ENCODE measurements at regions not wholly inside any gene's neighbourhood (a gene's known extent, or its start where the extent isn't known, plus 50 kb on each side); places are given as distances from the start of the nearest gene placed in this dataset.
A peak's percentile ranks its signal among the peaks of the same experiment; 100 is the strongest.
"Not testable (repeated sequence)": the region's sequence is repeated elsewhere in the genome, so short reads cannot be mapped to it uniquely, and the experiment has no call there.

DNA sequence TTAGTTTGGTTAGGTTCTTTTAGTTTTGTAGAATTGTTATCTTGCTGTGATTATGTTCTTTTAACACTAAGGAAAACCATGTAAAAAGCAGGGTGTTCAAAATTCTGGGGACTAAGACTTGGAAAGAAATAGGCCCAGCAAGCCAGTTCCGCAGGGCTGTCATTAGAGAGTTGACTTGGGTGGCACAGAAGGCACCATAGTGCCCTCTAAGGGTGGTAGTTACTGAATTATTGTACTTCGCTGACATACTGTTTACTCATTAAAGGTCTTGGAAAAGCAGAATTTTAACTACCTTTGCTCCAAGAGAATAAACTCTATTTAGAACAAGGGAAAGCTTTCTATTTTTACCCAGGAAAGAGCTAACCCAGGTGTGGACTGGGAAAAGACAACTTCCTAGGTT is 86.5 kb downstream of the OTUD1 start:
- intact Hi-C loops (cut with micrococcal nuclease) = loop anchor here (1.0 kb wide), 2 partner anchors 200 to 210 kb away; no protein-coding TSS in a partner anchor
- Mint-ChIP-seq H3K27ac (no peak overlapping the region), H3K36me3 (ENCODE audit: low read depth) (no peaks in the 10 kb centered on the region), H3K4me1 (ENCODE audit: low read depth) (peaks cover 13% of the 10 kb centered on the region), H3K4me3 (no peak overlapping the region), H3K27me3 (ENCODE audit: low read depth) (no peaks in the 10 kb centered on the region), H3K9me3 (no peaks in the 10 kb centered on the region)
- peak; percentile 29 for DNase-seq
- CTCF ChIA-PET = interaction anchor here (0.9 to 10.5 kb wide), 10 partner anchors 9 to 235 kb away, joined by 3 to 106 read pairs (median 6); no protein-coding TSS in a partner anchor

DNA sequence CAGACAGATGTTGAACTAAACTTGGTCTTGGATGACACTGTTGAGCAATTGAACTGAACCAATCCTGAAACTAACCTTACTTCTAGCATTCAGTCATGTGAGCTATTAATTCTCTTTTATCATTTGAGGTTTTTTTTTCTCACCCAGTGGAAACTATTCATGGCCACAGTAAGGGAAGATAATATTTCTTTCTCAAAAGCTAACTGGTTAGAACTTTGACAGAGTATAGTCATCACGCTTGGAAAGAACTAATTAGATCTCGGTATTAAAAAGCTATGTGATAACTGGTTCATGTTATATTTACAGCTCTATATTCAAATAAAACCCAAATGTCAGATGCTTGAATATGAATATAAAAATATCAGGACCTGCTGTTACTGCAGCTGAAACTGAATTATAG is 89.5 kb downstream of the OTUD1 start:
- DNase-seq = no peak
- intact Hi-C loops (cut with micrococcal nuclease) = no loop called here
- no peaks in the 10 kb centered on the region for H3K9me3 Mint-ChIP-seq
- no peak overlapping the region for H3K4me3 Mint-ChIP-seq
- CTCF ChIA-PET = interaction anchor here (0.7 to 10.5 kb wide), 14 partner anchors 11 to 1816 kb away, joined by 3 to 106 read pairs (median 6); no protein-coding TSS in a partner anchor
- H3K4me1 Mint-ChIP-seq (ENCODE audit: low read depth) = peaks cover 35% of the 10 kb centered on the region
- H3K27ac Mint-ChIP-seq = no peak overlapping the region
- H3K36me3 Mint-ChIP-seq (ENCODE audit: low read depth) = no peaks in the 10 kb centered on the region
- H3K27me3 Mint-ChIP-seq (ENCODE audit: low read depth) = no peaks in the 10 kb centered on the region

DNA sequence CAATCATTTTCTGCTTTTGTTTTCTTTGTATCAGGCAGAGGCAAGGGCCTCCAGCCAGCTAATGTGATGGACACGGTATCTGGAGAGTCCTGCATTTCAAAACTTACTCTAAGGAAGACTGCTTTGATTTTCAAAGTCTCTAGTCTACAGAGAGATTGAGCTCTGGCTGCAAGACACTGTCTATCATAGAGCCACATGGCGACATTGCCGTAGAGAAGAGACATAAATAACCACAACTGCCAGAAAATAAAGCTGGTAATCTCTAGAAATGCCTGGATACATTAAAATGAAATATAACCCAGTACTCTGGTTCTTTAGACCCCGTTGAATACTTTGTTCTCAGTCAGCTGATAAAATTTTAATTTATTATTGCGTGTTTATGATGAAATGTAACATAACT is 90.8 kb downstream of the OTUD1 start:
- no peak for DNase-seq
- Mint-ChIP-seq H3K9me3 (no peaks in the 10 kb centered on the region), H3K27ac (no peak overlapping the region), H3K4me3 (no peak overlapping the region), H3K27me3 (ENCODE audit: low read depth) (no peaks in the 10 kb centered on the region), H3K36me3 (ENCODE audit: low read depth) (peaks cover 2% of the 10 kb centered on the region), H3K4me1 (ENCODE audit: low read depth) (peaks cover 44% of the 10 kb centered on the region)
- intact Hi-C loops (cut with micrococcal nuclease) = loop anchor here (1.0 to 10.0 kb wide), 4 partner anchors 214 to 988 kb away; no protein-coding TSS in a partner anchor
- CTCF ChIA-PET = interaction anchor here (0.5 to 10.5 kb wide), 18 partner anchors 10 to 960 kb away, joined by 3 to 106 read pairs (median 4); no protein-coding TSS in a partner anchor

DNA sequence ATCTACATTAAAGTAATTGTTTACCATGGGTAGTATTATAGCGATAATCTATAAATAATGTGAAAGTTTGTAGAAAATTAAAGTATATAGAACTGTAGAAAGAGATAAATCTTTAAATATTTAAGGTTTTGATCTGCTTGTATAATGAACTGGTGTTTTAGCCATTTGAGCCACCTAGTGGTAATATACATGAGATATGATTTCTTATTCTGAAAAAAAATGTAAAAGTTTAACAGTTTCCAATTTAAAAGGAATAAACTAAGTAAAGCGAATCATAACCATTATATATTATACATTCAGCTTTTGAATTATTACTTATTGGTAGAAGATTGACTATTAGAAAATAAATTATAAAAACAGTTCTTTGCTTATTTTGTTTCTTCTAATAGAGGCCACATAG is 91.2 kb downstream of the OTUD1 start:
- peaks cover 48% of the 10 kb centered on the region for H3K4me1 Mint-ChIP-seq (ENCODE audit: low read depth)
- no peak for DNase-seq
- CTCF ChIA-PET = interaction anchor here (0.5 to 10.5 kb wide), 11 partner anchors 9 to 238 kb away, joined by 3 to 106 read pairs (median 4); no protein-coding TSS in a partner anchor
- H3K27me3 Mint-ChIP-seq (ENCODE audit: low read depth) = no peaks in the 10 kb centered on the region
- no peaks in the 10 kb centered on the region for H3K9me3 Mint-ChIP-seq
- no peak overlapping the region for H3K4me3 Mint-ChIP-seq
- H3K27ac Mint-ChIP-seq = no peak overlapping the region
- H3K36me3 Mint-ChIP-seq (ENCODE audit: low read depth) = peaks cover 2% of the 10 kb centered on the region
- intact Hi-C loops (cut with micrococcal nuclease) = loop anchor here (1.0 to 10.0 kb wide), 4 partner anchors 215 to 987 kb away; no protein-coding TSS in a partner anchor

DNA sequence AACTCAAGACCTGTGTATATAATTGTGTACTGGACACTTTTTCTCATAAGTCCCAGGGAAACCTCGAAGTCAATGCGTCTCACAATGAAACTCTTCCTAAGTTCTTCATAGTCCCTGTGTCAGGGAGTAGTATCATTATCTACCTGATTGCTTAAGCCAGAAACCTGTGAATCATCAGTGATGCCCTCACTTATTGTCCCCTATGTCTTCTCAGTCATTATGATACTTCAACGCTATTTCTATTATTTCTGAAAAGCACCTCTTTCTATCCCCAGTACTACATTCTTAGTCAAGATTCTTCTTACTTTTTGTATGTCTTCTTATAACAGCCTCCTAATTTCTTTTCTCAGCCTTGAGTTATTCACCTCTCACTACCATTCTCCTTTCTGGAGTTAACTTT is 94.3 kb downstream of the OTUD1 start:
- intact Hi-C loops (cut with micrococcal nuclease) = loop anchor here (1.0 to 10.0 kb wide), 7 partner anchors 24 to 984 kb away; no protein-coding TSS in a partner anchor
- Mint-ChIP-seq H3K4me1 (ENCODE audit: low read depth) (peaks cover 65% of the 10 kb centered on the region), H3K27me3 (ENCODE audit: low read depth) (no peaks in the 10 kb centered on the region), H3K4me3 (no peak overlapping the region), H3K36me3 (ENCODE audit: low read depth) (peaks cover 5% of the 10 kb centered on the region), H3K9me3 (no peaks in the 10 kb centered on the region), H3K27ac (peak overlapping the region; percentile 82)
- no peak for DNase-seq
- CTCF ChIA-PET = interaction anchor here (1.1 to 10.5 kb wide), 3 partner anchors 7 to 219 kb away, joined by 3 to 106 read pairs (median 10); no protein-coding TSS in a partner anchor

DNA sequence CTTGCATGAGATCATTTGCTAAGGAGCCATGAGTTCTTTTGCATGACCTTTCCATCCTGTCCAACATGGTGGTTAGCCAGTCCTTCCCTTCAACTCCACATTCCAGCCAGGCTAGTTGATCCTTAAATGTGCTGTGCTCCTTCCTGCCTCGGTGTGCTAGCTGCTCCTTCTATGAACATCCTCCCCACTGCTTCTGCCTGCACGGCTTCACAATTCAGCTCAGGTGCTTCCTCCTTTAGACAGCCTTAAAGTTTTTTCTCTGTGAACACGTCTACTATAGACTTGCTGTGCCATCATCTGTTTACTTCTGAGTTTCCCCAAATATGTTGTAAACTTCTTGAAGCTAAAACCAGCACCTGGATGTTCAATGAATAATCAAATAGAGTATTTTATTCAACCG is 95.5 kb downstream of the OTUD1 start:
- intact Hi-C loops (cut with micrococcal nuclease) = loop anchor here (2.0 to 10.0 kb wide), 3 partner anchors 662 to 983 kb away; no protein-coding TSS in a partner anchor

DNA sequence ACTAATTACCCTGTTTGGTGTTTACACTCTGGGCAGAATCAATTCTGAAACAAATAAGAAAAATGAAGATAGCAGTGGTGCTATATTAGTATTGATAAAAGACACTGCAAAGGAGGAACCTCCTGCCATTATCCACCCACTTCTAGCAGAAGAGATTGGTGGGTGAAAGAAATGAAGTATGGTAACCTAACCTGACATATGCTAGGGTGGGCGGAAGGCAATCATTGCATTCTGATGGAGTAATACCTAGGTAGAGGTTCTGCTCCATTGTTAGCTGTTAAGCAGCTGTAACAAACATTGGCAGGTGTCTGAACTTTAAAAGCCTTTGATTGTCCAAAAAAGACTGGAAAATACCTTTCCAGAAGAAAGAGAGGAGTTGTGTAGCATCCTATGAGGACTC is 95.9 kb downstream of the OTUD1 start:
- peaks cover 71% of the 10 kb centered on the region for H3K4me1 Mint-ChIP-seq (ENCODE audit: low read depth)
- no peak for DNase-seq
- peak overlapping the region; percentile 49 for H3K4me3 Mint-ChIP-seq

More for the DNA sequence above, 95.5 kb downstream of the OTUD1 start:
- DNase-seq = peak; percentile 27
- H3K9me3 Mint-ChIP-seq = no peaks in the 10 kb centered on the region
- H3K4me3 Mint-ChIP-seq = peak overlapping the region; percentile 49
- no peaks in the 10 kb centered on the region for H3K27me3 Mint-ChIP-seq (ENCODE audit: low read depth)
- peak overlapping the region; percentile 76 for H3K27ac Mint-ChIP-seq
- CTCF ChIA-PET = interaction anchor here (1.2 to 2.9 kb wide), 4 partner anchors 8 to 220 kb away, joined by 3 to 10 read pairs (median 6); no protein-coding TSS in a partner anchor
- H3K36me3 Mint-ChIP-seq (ENCODE audit: low read depth) = peaks cover 10% of the 10 kb centered on the region
- peaks cover 69% of the 10 kb centered on the region for H3K4me1 Mint-ChIP-seq (ENCODE audit: low read depth)

DNA sequence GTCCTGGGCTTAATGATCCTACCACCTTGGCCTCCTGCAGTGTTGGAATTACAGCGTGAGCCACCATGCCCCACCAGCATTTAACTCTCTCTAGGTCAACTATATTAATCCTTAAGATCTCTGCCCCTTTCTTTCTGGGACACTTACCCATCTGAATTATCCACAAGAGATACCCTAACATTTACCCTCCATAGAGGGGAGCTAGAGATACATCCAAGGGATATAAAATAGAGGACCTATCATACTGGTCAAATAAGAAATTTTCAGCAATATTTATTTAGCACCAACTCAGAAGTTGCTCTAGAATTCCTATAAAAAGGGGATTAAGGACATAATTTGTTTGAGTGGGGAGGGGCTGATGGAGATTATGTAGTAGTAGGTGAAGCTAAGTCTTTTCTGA is 96.5 kb downstream of the OTUD1 start:
- peaks cover 10% of the 10 kb centered on the region for H3K36me3 Mint-ChIP-seq (ENCODE audit: low read depth)
- no peak for DNase-seq
- H3K27me3 Mint-ChIP-seq (ENCODE audit: low read depth) = no peaks in the 10 kb centered on the region
- no peaks in the 10 kb centered on the region for H3K9me3 Mint-ChIP-seq
- intact Hi-C loops (cut with micrococcal nuclease) = loop anchor here (1.0 to 10.0 kb wide), 5 partner anchors 121 to 849 kb away; partner anchors contain the start of gene MSRB2
- H3K4me1 Mint-ChIP-seq (ENCODE audit: low read depth) = peaks cover 77% of the 10 kb centered on the region
- H3K27ac Mint-ChIP-seq = peak overlapping the region; percentile 72
- CTCF ChIA-PET = interaction anchor here (0.6 to 2.9 kb wide), 6 partner anchors 9 to 221 kb away, joined by 3 to 10 read pairs (median 5); no protein-coding TSS in a partner anchor
- peak overlapping the region; percentile 14 for H3K4me3 Mint-ChIP-seq

More for the DNA sequence above, 95.9 kb downstream of the OTUD1 start:
- intact Hi-C loops (cut with micrococcal nuclease) = loop anchor here (1.0 to 10.0 kb wide), 6 partner anchors 122 to 983 kb away; partner anchors contain the start of gene MSRB2
- CTCF ChIA-PET = interaction anchor here (0.6 to 2.9 kb wide), 7 partner anchors 8 to 822 kb away, joined by 3 to 10 read pairs (median 5); no protein-coding TSS in a partner anchor
- peaks cover 10% of the 10 kb centered on the region for H3K36me3 Mint-ChIP-seq (ENCODE audit: low read depth)
- no peaks in the 10 kb centered on the region for H3K9me3 Mint-ChIP-seq
- peak overlapping the region; percentile 76 for H3K27ac Mint-ChIP-seq
- H3K27me3 Mint-ChIP-seq (ENCODE audit: low read depth) = no peaks in the 10 kb centered on the region

DNA sequence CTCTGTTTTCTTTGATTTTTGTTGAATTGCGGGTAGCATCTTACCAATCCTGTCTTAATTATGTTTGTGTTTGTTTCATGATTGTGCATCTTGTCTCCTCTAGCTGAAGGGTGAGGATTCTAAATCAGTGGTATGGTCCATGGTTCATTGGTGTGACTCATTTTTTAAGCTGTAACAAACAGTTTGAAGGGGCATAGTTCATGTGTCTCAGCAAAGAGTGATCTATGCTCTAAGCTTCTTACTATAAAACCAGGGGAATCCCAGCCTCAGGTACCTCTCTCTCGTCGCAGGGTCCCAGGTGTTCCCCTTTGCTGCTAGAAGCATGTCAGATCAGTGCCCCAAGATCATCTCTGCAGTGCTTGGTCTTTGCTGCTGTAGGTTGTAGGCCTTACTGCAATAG is 100.1 kb downstream of the OTUD1 start:
- CTCF ChIA-PET = interaction anchor here (1.4 to 3.1 kb wide), 5 partner anchors 10 to 224 kb away, joined by 3 to 15 read pairs (median 7); no protein-coding TSS in a partner anchor
- intact Hi-C loops (cut with micrococcal nuclease) = loop anchor here (5.0 to 10.0 kb wide), 2 partner anchors 442 to 846 kb away; partner anchors contain the start of gene MSRB2
- Mint-ChIP-seq H3K36me3 (ENCODE audit: low read depth) (peaks cover 13% of the 10 kb centered on the region), H3K27me3 (ENCODE audit: low read depth) (no peaks in the 10 kb centered on the region), H3K9me3 (no peaks in the 10 kb centered on the region), H3K4me1 (ENCODE audit: low read depth) (peaks cover 75% of the 10 kb centered on the region), H3K4me3 (no peak overlapping the region), H3K27ac (peak overlapping the region; percentile 65)
- no peak for DNase-seq

DNA sequence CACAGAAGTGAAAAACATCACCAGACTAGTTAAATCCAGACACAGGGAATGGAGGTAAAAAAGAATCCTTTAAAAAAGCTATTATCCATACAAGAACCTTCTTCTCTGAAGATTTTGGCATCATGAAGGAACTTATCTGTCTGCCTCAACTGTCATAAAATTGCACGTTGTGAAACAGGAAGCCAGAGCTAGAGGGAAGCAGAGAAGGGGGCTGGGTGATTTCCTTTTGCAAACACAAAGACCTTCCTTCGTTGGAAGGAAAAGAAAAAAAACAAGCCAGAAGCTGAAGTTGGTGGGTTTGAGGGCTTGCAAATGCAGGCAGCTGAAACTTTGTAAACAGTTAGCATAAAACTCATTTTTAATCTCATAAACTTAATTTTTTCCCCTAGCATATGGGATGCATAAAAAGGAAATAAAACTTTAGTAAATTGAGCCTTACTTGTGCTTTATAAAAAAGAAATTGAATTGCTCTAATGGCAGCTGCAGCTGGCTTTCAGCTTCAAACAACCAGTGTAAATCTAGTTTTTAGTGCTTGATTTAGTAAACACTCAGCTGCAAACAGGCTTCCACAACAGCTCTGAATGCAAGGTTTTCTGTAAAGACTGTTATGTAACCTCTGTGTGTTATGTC is 101.6 kb downstream of the OTUD1 start:
- CTCF ChIA-PET = interaction anchor here (0.6 to 2.7 kb wide), 8 partner anchors 11 to 296 kb away, joined by 3 to 15 read pairs (median 4); no protein-coding TSS in a partner anchor
- no peak for DNase-seq
- peak overlapping the region; percentile 65 for H3K27ac Mint-ChIP-seq

DNA sequence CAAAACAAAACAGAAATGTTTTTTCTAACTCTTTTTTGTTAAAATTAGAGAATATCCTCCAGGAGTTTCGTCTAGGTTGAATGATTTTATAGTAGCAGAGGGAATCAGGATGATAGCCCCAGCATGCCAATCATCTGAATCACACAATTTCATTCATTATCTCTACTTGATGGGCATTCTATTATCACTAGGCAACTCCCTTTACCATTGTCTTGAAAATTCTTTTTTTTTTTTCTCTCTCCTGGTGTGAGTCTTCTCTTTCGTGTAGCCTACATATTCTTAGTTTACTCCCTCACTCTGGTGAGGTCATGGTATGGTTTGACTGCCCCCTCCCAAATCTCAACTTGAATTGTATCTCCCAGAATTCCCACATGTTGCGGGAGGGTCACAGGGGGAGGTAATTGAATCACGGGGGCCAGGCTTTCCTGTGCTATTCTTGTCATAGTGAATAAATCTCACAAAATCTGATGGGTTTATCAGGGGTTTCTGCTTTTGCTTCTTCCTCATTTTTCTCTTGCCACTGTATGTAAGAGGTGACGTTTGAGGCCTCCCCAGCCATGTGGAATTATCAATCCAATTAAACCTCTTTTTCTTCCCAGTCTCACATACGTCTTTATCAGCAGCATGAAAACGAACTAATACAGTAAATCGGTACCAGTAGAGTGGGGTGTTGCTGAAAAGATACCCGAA is 105.0 kb downstream of the OTUD1 start:
- intact Hi-C loops (cut with micrococcal nuclease) = no loop called here
- no peak for DNase-seq
- Mint-ChIP-seq H3K36me3 (ENCODE audit: low read depth) (peaks cover 3% of the 10 kb centered on the region), H3K27ac (no peak overlapping the region), H3K4me3 (no peak overlapping the region), H3K9me3 (peaks cover 2% of the 10 kb centered on the region), H3K27me3 (ENCODE audit: low read depth) (no peaks in the 10 kb centered on the region), H3K4me1 (ENCODE audit: low read depth) (peaks cover 52% of the 10 kb centered on the region)
- CTCF ChIA-PET = no interaction called here

More for the DNA sequence above, 101.6 kb downstream of the OTUD1 start:
- Mint-ChIP-seq H3K36me3 (ENCODE audit: low read depth) (peaks cover 11% of the 10 kb centered on the region), H3K4me1 (ENCODE audit: low read depth) (peaks cover 64% of the 10 kb centered on the region), H3K9me3 (no peaks in the 10 kb centered on the region), H3K27me3 (ENCODE audit: low read depth) (no peaks in the 10 kb centered on the region), H3K4me3 (no peak overlapping the region)
- intact Hi-C loops (cut with micrococcal nuclease) = no loop called here

DNA sequence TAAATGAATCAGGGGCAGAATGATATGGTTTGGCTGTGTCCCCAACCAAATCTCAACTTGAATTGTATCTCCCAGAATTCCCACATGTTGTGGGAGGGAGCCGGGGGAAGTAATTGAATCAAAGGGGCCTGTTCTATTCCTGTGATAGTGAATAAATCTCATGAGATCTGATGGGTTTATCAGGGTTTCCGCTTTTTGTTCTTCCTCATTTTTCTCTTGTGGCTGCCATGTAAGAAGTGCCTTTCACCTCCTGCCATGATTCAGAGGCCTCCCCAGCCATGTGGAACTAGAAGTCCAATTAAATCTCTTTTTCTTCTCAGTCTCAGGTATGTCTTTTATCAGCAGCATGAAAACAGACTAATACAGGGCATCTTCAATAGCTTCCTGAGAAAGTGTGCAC is 107.0 kb downstream of the OTUD1 start:
- H3K4me3 Mint-ChIP-seq; H3K27ac Mint-ChIP-seq; H3K27me3 Mint-ChIP-seq (ENCODE audit: low read depth); DNase-seq; H3K9me3 Mint-ChIP-seq; H3K36me3 Mint-ChIP-seq (ENCODE audit: low read depth); intact Hi-C loops (cut with micrococcal nuclease): not testable (repeated sequence)
- CTCF ChIA-PET = interaction anchor here (0.9 to 1.7 kb wide), 3 partner anchors 17 to 24 kb away, joined by 3 to 4 read pairs (median 3); no protein-coding TSS in a partner anchor
- H3K4me1 Mint-ChIP-seq (ENCODE audit: low read depth) = peaks cover 33% of the 10 kb centered on the region
